ENCODE measurements at regions not wholly inside any gene's neighbourhood (a gene's known extent, or its start where the extent isn't known, plus 50 kb on each side); places are given as distances from the start of the nearest gene placed in this dataset.

DNA sequence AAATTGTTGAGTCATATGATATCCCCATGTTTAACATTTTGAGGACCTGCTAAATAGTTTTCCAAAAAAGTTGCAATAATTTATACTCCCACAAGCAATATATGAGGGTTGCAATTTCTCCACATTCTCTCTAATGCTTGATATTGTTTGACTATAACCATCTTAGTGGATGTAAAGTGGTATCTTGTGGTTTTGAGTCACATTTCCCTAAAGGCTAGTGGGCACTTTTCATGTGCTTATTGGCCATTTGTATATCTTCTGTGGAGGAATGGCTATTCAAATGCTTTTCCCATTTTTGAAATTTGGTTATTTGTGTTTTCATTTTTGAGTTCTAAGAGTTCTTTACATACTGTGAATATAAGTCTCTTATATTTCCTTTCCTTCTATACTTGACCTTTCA is 82.7 kb downstream of the SCG2 start:
- no peaks in the 10 kb centered on the region for H3K9me3 ChIP-seq (replicated peaks)
- no peaks in the 10 kb centered on the region for H3K4me1 ChIP-seq
- no peak for DNase-seq
- no peak for TF ChIP-seq CTCF (IDR thresholded peaks at IDR 0.05; ENCODE audit: borderline replicate concordance)
- no peak overlapping the region for H3K27ac ChIP-seq (replicated peaks)
- intact Hi-C loops (cut with micrococcal nuclease): no loop called here
- H3K36me3 ChIP-seq: no peaks in the 10 kb centered on the region
- H3K4me3 ChIP-seq: no peak overlapping the region
- no peaks in the 10 kb centered on the region for H3K27me3 ChIP-seq (ENCODE audit: low read depth)

DNA sequence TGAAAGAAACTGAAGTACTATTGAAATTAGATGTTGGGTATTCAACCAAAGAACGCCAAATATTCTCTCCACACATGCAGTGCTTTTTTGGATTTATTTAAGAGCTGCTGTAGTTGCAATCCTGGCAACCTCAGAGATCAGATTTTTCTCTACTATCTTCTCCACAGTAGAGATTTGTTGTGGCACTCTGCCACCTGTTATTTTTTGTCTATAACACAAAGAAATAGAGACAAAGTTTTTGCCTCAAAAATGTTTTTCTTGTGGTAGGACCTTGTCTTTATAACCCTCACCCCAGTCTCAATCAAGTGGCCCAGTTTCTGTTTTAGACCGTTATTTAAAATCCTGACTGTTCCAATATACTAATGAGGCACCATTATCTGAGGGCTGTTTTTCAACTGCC is 79.4 kb downstream of the SCG2 start:
- Histone ChIP-seq H3K4me3 (no peak overlapping the region), H3K36me3 (no peaks in the 10 kb centered on the region), H3K9me3 (replicated peaks) (no peaks in the 10 kb centered on the region), H3K27ac (replicated peaks) (no peak overlapping the region), H3K27me3 (ENCODE audit: low read depth) (no peaks in the 10 kb centered on the region), H3K4me1 (no peaks in the 10 kb centered on the region)
- intact Hi-C loops (cut with micrococcal nuclease): no loop called here
- no peak for TF ChIP-seq CTCF (IDR thresholded peaks at IDR 0.05; ENCODE audit: borderline replicate concordance)
- no peak for DNase-seq

DNA sequence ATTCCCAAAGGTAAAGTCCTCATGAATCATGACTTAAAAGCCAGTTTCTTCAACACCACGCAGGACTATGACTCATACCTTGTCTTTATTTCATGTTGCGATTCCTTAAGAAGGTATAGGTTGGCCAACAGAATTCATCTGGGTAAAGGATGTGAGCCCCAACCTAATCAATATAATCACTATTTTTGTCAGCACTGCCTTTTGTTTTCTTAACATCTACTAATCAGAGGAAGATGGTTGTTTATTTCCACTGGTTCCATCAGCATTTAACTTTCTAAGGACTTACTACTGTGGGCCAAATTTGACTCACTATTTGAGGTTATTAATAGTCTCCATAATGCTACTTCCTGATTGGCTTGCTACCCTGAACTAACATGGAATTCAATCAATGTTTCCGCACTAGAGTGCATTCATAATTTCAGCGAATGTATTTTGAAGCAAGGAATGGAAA is 78.6 kb downstream of the SCG2 start:
- Histone ChIP-seq H3K27me3 (ENCODE audit: low read depth) (no peaks in the 10 kb centered on the region), H3K9me3 (replicated peaks) (no peaks in the 10 kb centered on the region), H3K4me3 (no peak overlapping the region), H3K36me3 (no peaks in the 10 kb centered on the region), H3K27ac (replicated peaks) (no peak overlapping the region), H3K4me1 (no peaks in the 10 kb centered on the region)
- DNase-seq: no peak
- TF ChIP-seq CTCF (IDR thresholded peaks at IDR 0.05; ENCODE audit: borderline replicate concordance): no peak
- intact Hi-C loops (cut with micrococcal nuclease): no loop called here

GRCh38 chr2:223524066-223524465 is 78.1 kb downstream of the SCG2 start:
- no peak for TF ChIP-seq CTCF (IDR thresholded peaks at IDR 0.05; ENCODE audit: borderline replicate concordance)
- no peaks in the 10 kb centered on the region for H3K36me3 ChIP-seq
- intact Hi-C loops (cut with micrococcal nuclease): no loop called here
- no peak overlapping the region for H3K4me3 ChIP-seq
- no peaks in the 10 kb centered on the region for H3K9me3 ChIP-seq (replicated peaks)
- H3K27me3 ChIP-seq (ENCODE audit: low read depth): no peaks in the 10 kb centered on the region
- DNase-seq: no peak
- no peak overlapping the region for H3K27ac ChIP-seq (replicated peaks)
- H3K4me1 ChIP-seq: no peaks in the 10 kb centered on the region

DNA sequence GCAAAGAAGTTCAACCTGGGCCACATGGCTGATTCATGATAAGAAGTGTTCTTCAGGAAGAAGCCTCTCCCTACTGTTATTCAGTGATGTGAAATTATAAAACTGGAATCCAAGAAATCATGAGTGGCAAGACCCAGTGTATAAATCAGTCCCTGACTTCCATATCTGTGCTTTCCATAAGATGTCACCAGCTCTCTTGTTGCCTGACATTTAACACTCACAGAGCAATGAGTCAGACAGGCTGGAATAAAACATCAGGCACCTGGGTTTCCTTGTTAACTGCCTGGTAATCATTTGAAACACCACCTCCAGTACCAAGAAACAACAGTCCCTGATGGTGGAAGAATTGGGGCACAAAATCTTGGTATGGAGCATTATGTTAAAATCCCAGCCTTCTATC is 76.1 kb downstream of the SCG2 start:
- peaks cover 9% of the 10 kb centered on the region for H3K9me3 ChIP-seq (replicated peaks)
- no peaks in the 10 kb centered on the region for H3K4me1 ChIP-seq
- H3K27me3 ChIP-seq (ENCODE audit: low read depth): no peaks in the 10 kb centered on the region
- no peak for TF ChIP-seq CTCF (IDR thresholded peaks at IDR 0.05; ENCODE audit: borderline replicate concordance)
- H3K36me3 ChIP-seq: no peaks in the 10 kb centered on the region
- DNase-seq: no peak
- no peak overlapping the region for H3K4me3 ChIP-seq
- no peak overlapping the region for H3K27ac ChIP-seq (replicated peaks)
- intact Hi-C loops (cut with micrococcal nuclease): no loop called here

DNA sequence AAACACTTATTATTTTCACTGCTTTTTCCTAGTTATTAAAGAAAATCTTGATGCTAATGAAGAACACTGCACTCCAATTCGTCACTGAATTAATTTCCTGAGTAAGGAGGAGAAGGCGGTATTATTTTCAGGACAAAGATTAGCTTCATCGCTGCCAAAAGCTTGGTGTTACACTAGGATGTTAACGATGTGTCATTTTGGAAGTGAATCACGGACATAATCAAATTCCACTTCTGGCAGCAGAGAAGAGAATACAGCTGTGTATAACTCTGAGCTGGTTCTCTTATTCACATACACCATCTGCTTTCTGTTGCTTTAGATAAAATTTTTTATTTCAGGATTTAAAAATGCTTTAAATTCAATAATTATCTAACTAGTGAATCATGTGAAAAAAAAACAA is 74.1 kb downstream of the SCG2 start:
- no peak for DNase-seq
- intact Hi-C loops (cut with micrococcal nuclease): no loop called here
- peaks cover 9% of the 10 kb centered on the region for H3K9me3 ChIP-seq (replicated peaks)

More for the DNA sequence above, 74.1 kb downstream of the SCG2 start:
- TF ChIP-seq CTCF (IDR thresholded peaks at IDR 0.05; ENCODE audit: borderline replicate concordance): no peak
- Histone ChIP-seq H3K27ac (replicated peaks) (no peak overlapping the region), H3K4me1 (no peaks in the 10 kb centered on the region), H3K4me3 (no peak overlapping the region), H3K27me3 (ENCODE audit: low read depth) (no peaks in the 10 kb centered on the region), H3K36me3 (no peaks in the 10 kb centered on the region)
